HEK293 (cell line): ENCODE measurements at regions not wholly inside any gene's neighbourhood (a gene's known extent, or its start where the extent isn't known, plus 50 kb on each side); places are given as distances from the start of the nearest gene placed in this dataset.

ENCODE experiments used
- ELK4 ChIP-seq: IDR thresholded peaks from 2 replicates; pipeline ENCODE4 v1.6.1; 2011; ENCODE audit warnings: mild to moderate bottlenecking, low read depth, low read length, borderline replicate concordance
- MYNN ChIP-seq: fragments of 450-650 bp; formaldehyde crosslinking; IDR thresholded peaks from 2 replicates; pipeline ENCODE4 v1.5.1; 2016; ENCODE audit warnings: missing biosample characterization, missing genetic modification characterization, borderline replicate concordance
- ZIC2 ChIP-seq: fragments of 450-650 bp; formaldehyde crosslinking; IDR thresholded peaks from 2 replicates; pipeline ENCODE4 v1.5.1; 2016; ENCODE audit warnings: missing biosample characterization, missing genetic modification characterization
- ZNF18 ChIP-seq: fragments of 450-650 bp; formaldehyde crosslinking; IDR thresholded peaks from 2 replicates; pipeline ENCODE4 v1.5.1; 2016; ENCODE audit warnings: missing biosample characterization, missing genetic modification characterization
- ZNF24 ChIP-seq: fragments of 450-650 bp; formaldehyde crosslinking; IDR thresholded peaks from 2 replicates; pipeline ENCODE4 v1.5.1; 2016; ENCODE audit warnings: missing biosample characterization, missing genetic modification characterization
- ZNF26 ChIP-seq: fragments of 450-650 bp; formaldehyde crosslinking; IDR thresholded peaks from 2 replicates; pipeline ENCODE4 v1.5.1; 2016; ENCODE audit warnings: missing biosample characterization, missing genetic modification characterization
- ZNF571 ChIP-seq: fragments of 450-650 bp; formaldehyde crosslinking; IDR thresholded peaks from 2 replicates; pipeline ENCODE4 v1.5.0; 2017; ENCODE audit warnings: missing biosample characterization, missing genetic modification characterization
- ZNF670 ChIP-seq: fragments of 450-650 bp; formaldehyde crosslinking; IDR thresholded peaks from 2 replicates; pipeline ENCODE4 v1.5.1; 2016; ENCODE audit warnings: missing biosample characterization, missing genetic modification characterization, low read depth
- TF ChIP-seq, protein P1 (sequence below): fragments of 450-650 bp; formaldehyde crosslinking; IDR thresholded peaks from 2 replicates; pipeline ENCODE4 v1.5.1; 2016; ENCODE audit warnings: missing biosample characterization, missing genetic modification characterization
- TF ChIP-seq, protein P2 (sequence below): fragments of 450-650 bp; formaldehyde crosslinking; IDR thresholded peaks from 2 replicates; pipeline ENCODE4 v1.5.1; 2016; ENCODE audit warnings: missing biosample characterization, missing genetic modification characterization, low read depth
- TF ChIP-seq, protein P3 (sequence below): fragments of 450-650 bp; formaldehyde crosslinking; IDR thresholded peaks from 2 replicates; pipeline ENCODE4 v1.5.1; 2016; ENCODE audit warnings: missing biosample characterization, missing genetic modification characterization
- TF ChIP-seq, protein P4 (sequence below): fragments of 450-650 bp; formaldehyde crosslinking; IDR thresholded peaks from 2 replicates; pipeline ENCODE4 v1.5.0; 2017; ENCODE audit warnings: missing biosample characterization, missing genetic modification characterization, borderline replicate concordance
- TF ChIP-seq, protein P5 (sequence below): fragments of 450-650 bp; formaldehyde crosslinking; IDR thresholded peaks from 2 replicates; pipeline ENCODE4 v1.5.1; 2016; ENCODE audit warnings: missing biosample characterization, missing genetic modification characterization
- TF ChIP-seq, protein P6 (sequence below): fragments of 450-650 bp; formaldehyde crosslinking; IDR thresholded peaks from 2 replicates; pipeline ENCODE4 v1.5.1; 2017; ENCODE audit warnings: missing biosample characterization, missing genetic modification characterization

DNA sequence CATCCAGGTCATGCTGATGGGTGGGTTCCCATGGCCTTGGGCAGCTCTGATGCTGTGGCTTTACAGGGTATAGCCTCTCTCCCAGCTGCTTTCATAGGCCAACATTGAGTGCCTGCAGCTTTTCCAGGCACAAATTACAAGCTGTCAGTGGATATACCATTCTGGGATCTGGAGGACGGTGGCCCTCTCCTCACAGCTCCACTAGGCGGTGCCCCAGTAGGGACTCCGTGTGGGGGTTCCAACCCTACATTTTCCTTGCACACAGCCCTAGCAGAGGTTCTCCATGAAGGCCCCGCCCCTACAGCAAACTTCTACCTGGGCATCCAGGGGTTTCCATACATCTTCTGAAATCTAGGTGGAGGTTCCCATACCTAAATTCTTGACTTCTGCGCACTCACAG lies 602.6 kb upstream of the HS3ST5 start:
- TF ChIP-seq, protein P1, sequence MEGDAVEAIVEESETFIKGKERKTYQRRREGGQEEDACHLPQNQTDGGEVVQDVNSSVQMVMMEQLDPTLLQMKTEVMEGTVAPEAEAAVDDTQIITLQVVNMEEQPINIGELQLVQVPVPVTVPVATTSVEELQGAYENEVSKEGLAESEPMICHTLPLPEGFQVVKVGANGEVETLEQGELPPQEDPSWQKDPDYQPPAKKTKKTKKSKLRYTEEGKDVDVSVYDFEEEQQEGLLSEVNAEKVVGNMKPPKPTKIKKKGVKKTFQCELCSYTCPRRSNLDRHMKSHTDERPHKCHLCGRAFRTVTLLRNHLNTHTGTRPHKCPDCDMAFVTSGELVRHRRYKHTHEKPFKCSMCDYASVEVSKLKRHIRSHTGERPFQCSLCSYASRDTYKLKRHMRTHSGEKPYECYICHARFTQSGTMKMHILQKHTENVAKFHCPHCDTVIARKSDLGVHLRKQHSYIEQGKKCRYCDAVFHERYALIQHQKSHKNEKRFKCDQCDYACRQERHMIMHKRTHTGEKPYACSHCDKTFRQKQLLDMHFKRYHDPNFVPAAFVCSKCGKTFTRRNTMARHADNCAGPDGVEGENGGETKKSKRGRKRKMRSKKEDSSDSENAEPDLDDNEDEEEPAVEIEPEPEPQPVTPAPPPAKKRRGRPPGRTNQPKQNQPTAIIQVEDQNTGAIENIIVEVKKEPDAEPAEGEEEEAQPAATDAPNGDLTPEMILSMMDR (tag by site-specific recombination) = no peak
- TF ChIP-seq, protein P2, sequence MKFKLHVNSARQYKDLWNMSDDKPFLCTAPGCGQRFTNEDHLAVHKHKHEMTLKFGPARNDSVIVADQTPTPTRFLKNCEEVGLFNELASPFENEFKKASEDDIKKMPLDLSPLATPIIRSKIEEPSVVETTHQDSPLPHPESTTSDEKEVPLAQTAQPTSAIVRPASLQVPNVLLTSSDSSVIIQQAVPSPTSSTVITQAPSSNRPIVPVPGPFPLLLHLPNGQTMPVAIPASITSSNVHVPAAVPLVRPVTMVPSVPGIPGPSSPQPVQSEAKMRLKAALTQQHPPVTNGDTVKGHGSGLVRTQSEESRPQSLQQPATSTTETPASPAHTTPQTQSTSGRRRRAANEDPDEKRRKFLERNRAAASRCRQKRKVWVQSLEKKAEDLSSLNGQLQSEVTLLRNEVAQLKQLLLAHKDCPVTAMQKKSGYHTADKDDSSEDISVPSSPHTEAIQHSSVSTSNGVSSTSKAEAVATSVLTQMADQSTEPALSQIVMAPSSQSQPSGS (tag by site-specific recombination) = no peak
- TF ChIP-seq ZIC2 (no peak), ZNF571 (tag by site-specific recombination) (no peak), ZNF18 (tag by site-specific recombination) (no peak), ZNF26 (tag by site-specific recombination) (no peak), MYNN (tag by site-specific recombination) (no peak), ELK4 (no peak), ZNF24 (tag by site-specific recombination) (no peak), ZNF670 (tag by site-specific recombination) (no peak)
- TF ChIP-seq, protein P3, sequence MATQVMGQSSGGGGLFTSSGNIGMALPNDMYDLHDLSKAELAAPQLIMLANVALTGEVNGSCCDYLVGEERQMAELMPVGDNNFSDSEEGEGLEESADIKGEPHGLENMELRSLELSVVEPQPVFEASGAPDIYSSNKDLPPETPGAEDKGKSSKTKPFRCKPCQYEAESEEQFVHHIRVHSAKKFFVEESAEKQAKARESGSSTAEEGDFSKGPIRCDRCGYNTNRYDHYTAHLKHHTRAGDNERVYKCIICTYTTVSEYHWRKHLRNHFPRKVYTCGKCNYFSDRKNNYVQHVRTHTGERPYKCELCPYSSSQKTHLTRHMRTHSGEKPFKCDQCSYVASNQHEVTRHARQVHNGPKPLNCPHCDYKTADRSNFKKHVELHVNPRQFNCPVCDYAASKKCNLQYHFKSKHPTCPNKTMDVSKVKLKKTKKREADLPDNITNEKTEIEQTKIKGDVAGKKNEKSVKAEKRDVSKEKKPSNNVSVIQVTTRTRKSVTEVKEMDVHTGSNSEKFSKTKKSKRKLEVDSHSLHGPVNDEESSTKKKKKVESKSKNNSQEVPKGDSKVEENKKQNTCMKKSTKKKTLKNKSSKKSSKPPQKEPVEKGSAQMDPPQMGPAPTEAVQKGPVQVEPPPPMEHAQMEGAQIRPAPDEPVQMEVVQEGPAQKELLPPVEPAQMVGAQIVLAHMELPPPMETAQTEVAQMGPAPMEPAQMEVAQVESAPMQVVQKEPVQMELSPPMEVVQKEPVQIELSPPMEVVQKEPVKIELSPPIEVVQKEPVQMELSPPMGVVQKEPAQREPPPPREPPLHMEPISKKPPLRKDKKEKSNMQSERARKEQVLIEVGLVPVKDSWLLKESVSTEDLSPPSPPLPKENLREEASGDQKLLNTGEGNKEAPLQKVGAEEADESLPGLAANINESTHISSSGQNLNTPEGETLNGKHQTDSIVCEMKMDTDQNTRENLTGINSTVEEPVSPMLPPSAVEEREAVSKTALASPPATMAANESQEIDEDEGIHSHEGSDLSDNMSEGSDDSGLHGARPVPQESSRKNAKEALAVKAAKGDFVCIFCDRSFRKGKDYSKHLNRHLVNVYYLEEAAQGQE (tag by site-specific recombination) = no peak
- TF ChIP-seq, protein P4, sequence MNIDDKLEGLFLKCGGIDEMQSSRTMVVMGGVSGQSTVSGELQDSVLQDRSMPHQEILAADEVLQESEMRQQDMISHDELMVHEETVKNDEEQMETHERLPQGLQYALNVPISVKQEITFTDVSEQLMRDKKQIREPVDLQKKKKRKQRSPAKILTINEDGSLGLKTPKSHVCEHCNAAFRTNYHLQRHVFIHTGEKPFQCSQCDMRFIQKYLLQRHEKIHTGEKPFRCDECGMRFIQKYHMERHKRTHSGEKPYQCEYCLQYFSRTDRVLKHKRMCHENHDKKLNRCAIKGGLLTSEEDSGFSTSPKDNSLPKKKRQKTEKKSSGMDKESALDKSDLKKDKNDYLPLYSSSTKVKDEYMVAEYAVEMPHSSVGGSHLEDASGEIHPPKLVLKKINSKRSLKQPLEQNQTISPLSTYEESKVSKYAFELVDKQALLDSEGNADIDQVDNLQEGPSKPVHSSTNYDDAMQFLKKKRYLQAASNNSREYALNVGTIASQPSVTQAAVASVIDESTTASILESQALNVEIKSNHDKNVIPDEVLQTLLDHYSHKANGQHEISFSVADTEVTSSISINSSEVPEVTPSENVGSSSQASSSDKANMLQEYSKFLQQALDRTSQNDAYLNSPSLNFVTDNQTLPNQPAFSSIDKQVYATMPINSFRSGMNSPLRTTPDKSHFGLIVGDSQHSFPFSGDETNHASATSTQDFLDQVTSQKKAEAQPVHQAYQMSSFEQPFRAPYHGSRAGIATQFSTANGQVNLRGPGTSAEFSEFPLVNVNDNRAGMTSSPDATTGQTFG (tag by site-specific recombination) = no peak
- TF ChIP-seq, protein P5, sequence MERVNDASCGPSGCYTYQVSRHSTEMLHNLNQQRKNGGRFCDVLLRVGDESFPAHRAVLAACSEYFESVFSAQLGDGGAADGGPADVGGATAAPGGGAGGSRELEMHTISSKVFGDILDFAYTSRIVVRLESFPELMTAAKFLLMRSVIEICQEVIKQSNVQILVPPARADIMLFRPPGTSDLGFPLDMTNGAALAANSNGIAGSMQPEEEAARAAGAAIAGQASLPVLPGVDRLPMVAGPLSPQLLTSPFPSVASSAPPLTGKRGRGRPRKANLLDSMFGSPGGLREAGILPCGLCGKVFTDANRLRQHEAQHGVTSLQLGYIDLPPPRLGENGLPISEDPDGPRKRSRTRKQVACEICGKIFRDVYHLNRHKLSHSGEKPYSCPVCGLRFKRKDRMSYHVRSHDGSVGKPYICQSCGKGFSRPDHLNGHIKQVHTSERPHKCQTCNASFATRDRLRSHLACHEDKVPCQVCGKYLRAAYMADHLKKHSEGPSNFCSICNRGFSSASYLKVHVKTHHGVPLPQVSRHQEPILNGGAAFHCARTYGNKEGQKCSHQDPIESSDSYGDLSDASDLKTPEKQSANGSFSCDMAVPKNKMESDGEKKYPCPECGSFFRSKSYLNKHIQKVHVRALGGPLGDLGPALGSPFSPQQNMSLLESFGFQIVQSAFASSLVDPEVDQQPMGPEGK (tag by site-specific recombination) = no peak
- TF ChIP-seq, protein P6, sequence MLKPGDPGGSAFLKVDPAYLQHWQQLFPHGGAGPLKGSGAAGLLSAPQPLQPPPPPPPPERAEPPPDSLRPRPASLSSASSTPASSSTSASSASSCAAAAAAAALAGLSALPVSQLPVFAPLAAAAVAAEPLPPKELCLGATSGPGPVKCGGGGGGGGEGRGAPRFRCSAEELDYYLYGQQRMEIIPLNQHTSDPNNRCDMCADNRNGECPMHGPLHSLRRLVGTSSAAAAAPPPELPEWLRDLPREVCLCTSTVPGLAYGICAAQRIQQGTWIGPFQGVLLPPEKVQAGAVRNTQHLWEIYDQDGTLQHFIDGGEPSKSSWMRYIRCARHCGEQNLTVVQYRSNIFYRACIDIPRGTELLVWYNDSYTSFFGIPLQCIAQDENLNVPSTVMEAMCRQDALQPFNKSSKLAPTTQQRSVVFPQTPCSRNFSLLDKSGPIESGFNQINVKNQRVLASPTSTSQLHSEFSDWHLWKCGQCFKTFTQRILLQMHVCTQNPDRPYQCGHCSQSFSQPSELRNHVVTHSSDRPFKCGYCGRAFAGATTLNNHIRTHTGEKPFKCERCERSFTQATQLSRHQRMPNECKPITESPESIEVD = no peak
